K562 (cell line): ENCODE measurements at regions not wholly inside any gene's neighbourhood (a gene's known extent, or its start where the extent isn't known, plus 50 kb on each side); places are given as distances from the start of the nearest gene placed in this dataset.
"Not testable (repeated sequence)": the region's sequence is repeated elsewhere in the genome, so short reads cannot be mapped to it uniquely, and the experiment has no call there.

Source experiments
- ATAC-seq: fragments of 200-7000 bp; cut with Tn5 transposase; 3 replicates; pipeline ENCODE4 v1.9.1; 2020; ENCODE audit warnings: moderate library complexity
- BruUV-seq: library from RNA; stranded (reverse); fragments of 400-500 nt; replicated peaks from 2 replicates; lab custom pipeline; 2021; lab: Mats Ljungman, UMichigan
- CTCF ChIA-PET: fragments of 300-600 bp; formaldehyde crosslinking; extraction: SDS; loops from one replicate; lab custom pipeline; 2021; ENCODE audit warnings: low intra/inter-chr PET ratio; lab: Yijun Ruan, JAX
- POLR2A ChIA-PET: fragments of 300-600, 350-650 bp; sonication (Branson Sonifier 250); formaldehyde crosslinking; extraction: SDS; loops from one replicate; lab custom pipeline; 2021; ENCODE audit warnings: antibody characterized with exemption, inconsistent platforms; lab: Yijun Ruan, JAX
- DNase-seq, 4 experiments: peaks; one replicate each; pipeline versions ENCODE4 v3.0.0 to v3.0.0-alpha.2; 2011 to 2018; ENCODE audit warnings: low spot score in 3 of 4, mixed read lengths in 3 of 4; ENCODE audit errors: extremely low read depth in 1 of 4
- FAIRE-seq: peaks from 2 replicates; lab custom pipeline; 2011; peaks lifted over from hg19 to GRCh38; lab: Jason Lieb, UNC
- H2AFZ ChIP-seq: 2 replicates; pipeline ENCODE4 v1.6.0; 2011; ENCODE audit warnings: low read depth, low read length, control low read depth, inconsistent platforms
- H3K27ac ChIP-seq: fragments of 200-600 bp; 3 replicates; pipeline ENCODE4 v1.8.0; 2011; ENCODE audit warnings: low read depth, mild to moderate bottlenecking, control low read depth, inconsistent platforms, low read length, moderate library complexity, mixed read lengths; ENCODE audit errors: extremely low read depth
- H3K27me3 ChIP-seq, 2 experiments: fragments of 300-600 bp in 1 of 2; 2 replicates in 1 of 2; 3 replicates in 1 of 2; pipeline versions ENCODE4 v1.6.0 to v1.8.0; 2011; ENCODE audit warnings: inconsistent platforms in 2 of 2, low read length in 2 of 2, mild to moderate bottlenecking in 1 of 2, mixed read lengths in 1 of 2, moderate library complexity in 1 of 2; ENCODE audit not compliant: control insufficient read depth in 2 of 2, insufficient read depth in 2 of 2
- H3K36me3 ChIP-seq: fragments of 300-600 bp; 3 replicates; pipeline ENCODE4 v1.8.0; 2011; ENCODE audit warnings: mild to moderate bottlenecking, low read length, inconsistent platforms; ENCODE audit not compliant: control insufficient read depth, insufficient read depth
- H3K4me1 ChIP-seq, 2 experiments: fragments of 200-600 bp in 1 of 2; replicated peaks in 1 of 2; 2 replicates in 1 of 2; 3 replicates in 1 of 2; pipeline versions ENCODE4 v1.5.1 to v1.8.0; 2011; ENCODE audit warnings: inconsistent platforms in 2 of 2, low read length in 2 of 2, mild to moderate bottlenecking in 1 of 2, mixed read lengths in 1 of 2, moderate library complexity in 1 of 2; ENCODE audit not compliant: control insufficient read depth in 2 of 2, insufficient read depth in 2 of 2
- H3K4me2 ChIP-seq: 2 replicates; pipeline ENCODE4 v1.6.1; 2011; ENCODE audit warnings: low read length, control low read depth, inconsistent platforms, mixed read lengths; ENCODE audit not compliant: insufficient read depth
- H3K4me3 ChIP-seq: fragments of 200-600 bp; sonication (generic), shearing (Covaris generic); 2 replicates; pipeline ENCODE4 v1.5.1; 2016; ENCODE audit warnings: control low read depth, inconsistent platforms
- H3K79me2 ChIP-seq: fragments of 200-600 bp; 3 replicates; pipeline ENCODE4 v1.8.0; 2011; ENCODE audit warnings: low read length, inconsistent platforms; ENCODE audit not compliant: control insufficient read depth, insufficient read depth
- H3K9ac ChIP-seq, 2 experiments: 2 replicates each; pipeline versions ENCODE4 v1.6.0 to v1.6.1; 2011; ENCODE audit warnings: low read depth in 2 of 2, low read length in 2 of 2, control low read depth in 1 of 2, inconsistent platforms in 1 of 2, mild to moderate bottlenecking in 1 of 2, mixed read lengths in 1 of 2; ENCODE audit not compliant: insufficient read depth in 1 of 2
- H3K9me1 ChIP-seq: one replicate; pipeline ENCODE4 v1.6.0; 2011; ENCODE audit warnings: inconsistent platforms, mild to moderate bottlenecking, low read length, moderate library complexity; ENCODE audit not compliant: control insufficient read depth, insufficient read depth
- H3K9me3 ChIP-seq: replicated peaks from 2 replicates; pipeline ENCODE4 v1.5.1; 2011; ENCODE audit warnings: low read depth, low read length, inconsistent platforms; ENCODE audit not compliant: control insufficient read depth, insufficient read depth
- H4K20me1 ChIP-seq: replicated peaks from 2 replicates; pipeline ENCODE4 v1.6.1; 2011; ENCODE audit warnings: low read length, inconsistent platforms, mixed read lengths; ENCODE audit not compliant: control insufficient read depth, insufficient read depth
- WGBS: fragments of 100-300 bp; shearing (Covaris generic); methylation state at CpG from one replicate; pipeline ENCODE4 v1.1.6; 2016; ENCODE audit warnings: low coverage, mixed read lengths; ENCODE audit not compliant: insufficient coverage; ENCODE audit errors: missing lambda C conversion rate; 5-methylcytosine and 5-hydroxymethylcytosine counted together
- in situ Hi-C: fragments of 300-500 bp; cut with MboI; formaldehyde crosslinking; loops from 4 replicates; pipeline ENCODE4 v1.15.0; 2018; ENCODE audit warnings: inconsistent platforms, mixed read lengths
- intact Hi-C: fragments of 100-400 bp; cut with micrococcal nuclease; formaldehyde crosslinking; loops from 2 replicates; pipeline ENCODE4 v1.14.2; 2022
- TF ChIP-seq, protein P1 (sequence below), 3 experiments: fragments of 200-800 bp in 1 of 3; fragments of 250-450 bp in 1 of 3; fragments of 450-650 bp in 1 of 3; sonication (Bioruptor Pico) in 1 of 3; sonication (Bioruptor generic) in 1 of 3; formaldehyde crosslinking in 1 of 3; IDR thresholded peaks; 2 replicates each; pipeline versions ENCODE4 v1.6.1 to v1.8.0; 2016 to 2022; ENCODE audit warnings: mild to moderate bottlenecking in 2 of 3, missing genetic modification characterization in 2 of 3, missing compliant biosample characterization in 1 of 3, moderate library complexity in 1 of 3
- TF ChIP-seq, protein P2 (sequence below): sonication (generic); formaldehyde crosslinking; IDR thresholded peaks from 2 replicates; pipeline ENCODE4 v1.9.0; 2022; ENCODE audit warnings: mild to moderate bottlenecking, missing genetic modification reagents

DNA sequence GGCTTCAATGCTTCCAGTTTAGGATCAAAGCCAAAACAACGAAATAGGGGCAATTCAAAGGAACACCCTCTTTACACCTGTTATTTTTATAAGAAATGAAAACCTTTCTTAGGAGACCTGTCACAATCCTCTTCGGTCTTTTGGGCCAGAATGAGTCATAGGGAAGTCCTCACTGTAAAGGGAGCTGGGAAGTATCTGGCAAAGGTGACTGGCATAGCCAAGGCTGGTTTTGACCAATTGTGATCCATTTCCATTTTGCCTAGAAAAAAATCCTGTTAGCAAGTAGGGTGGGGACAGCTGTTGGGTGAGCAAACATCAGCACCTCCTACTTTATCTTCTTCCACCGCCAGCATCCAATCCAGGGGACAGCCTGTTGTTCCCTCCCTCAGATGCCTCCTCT, 343.2 kb upstream of the SULF2 start:
- Histone ChIP-seq H2AFZ (no peak overlapping the region), H3K9me3 (no peaks in the 10 kb centered on the region), H3K4me1 (no peaks in the 10 kb centered on the region; a peak in 1 of 5 replicates), H3K9ac (no peak overlapping the region), H4K20me1 (no peaks in the 10 kb centered on the region), H3K27ac (no peak overlapping the region), H3K79me2 (no peaks in the 10 kb centered on the region), H3K36me3 (no peaks in the 10 kb centered on the region), H3K4me3 (no peak overlapping the region), H3K27me3 (peaks cover 0 to 26% of the 10 kb centered on the region in 2 experiments; a peak in 2 of 5 replicates), H3K4me2 (no peak overlapping the region), H3K9me1 (no peaks in the 10 kb centered on the region)
- no peak for ATAC-seq
- intact Hi-C loops: no loop called here
- POLR2A ChIA-PET: no interaction called here
- CTCF ChIA-PET: no interaction called here
- no TSS peak for BruUV-seq
- TF ChIP-seq, protein P1, sequence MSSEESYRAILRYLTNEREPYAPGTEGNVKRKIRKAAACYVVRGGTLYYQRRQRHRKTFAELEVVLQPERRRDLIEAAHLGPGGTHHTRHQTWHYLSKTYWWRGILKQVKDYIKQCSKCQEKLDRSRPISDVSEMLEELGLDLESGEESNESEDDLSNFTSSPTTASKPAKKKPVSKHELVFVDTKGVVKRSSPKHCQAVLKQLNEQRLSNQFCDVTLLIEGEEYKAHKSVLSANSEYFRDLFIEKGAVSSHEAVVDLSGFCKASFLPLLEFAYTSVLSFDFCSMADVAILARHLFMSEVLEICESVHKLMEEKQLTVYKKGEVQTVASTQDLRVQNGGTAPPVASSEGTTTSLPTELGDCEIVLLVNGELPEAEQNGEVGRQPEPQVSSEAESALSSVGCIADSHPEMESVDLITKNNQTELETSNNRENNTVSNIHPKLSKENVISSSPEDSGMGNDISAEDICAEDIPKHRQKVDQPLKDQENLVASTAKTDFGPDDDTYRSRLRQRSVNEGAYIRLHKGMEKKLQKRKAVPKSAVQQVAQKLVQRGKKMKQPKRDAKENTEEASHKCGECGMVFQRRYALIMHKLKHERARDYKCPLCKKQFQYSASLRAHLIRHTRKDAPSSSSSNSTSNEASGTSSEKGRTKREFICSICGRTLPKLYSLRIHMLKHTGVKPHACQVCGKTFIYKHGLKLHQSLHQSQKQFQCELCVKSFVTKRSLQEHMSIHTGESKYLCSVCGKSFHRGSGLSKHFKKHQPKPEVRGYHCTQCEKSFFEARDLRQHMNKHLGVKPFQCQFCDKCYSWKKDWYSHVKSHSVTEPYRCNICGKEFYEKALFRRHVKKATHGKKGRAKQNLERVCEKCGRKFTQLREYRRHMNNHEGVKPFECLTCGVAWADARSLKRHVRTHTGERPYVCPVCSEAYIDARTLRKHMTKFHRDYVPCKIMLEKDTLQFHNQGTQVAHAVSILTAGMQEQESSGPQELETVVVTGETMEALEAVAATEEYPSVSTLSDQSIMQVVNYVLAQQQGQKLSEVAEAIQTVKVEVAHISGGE (CRISPR knock-in tag; IDR thresholded peaks at IDR 0.05): 0 out of 6 replicates have a peak, but pooled peaks of 1 of the 3 experiments have one; percentile 20
- TF ChIP-seq, protein P2, sequence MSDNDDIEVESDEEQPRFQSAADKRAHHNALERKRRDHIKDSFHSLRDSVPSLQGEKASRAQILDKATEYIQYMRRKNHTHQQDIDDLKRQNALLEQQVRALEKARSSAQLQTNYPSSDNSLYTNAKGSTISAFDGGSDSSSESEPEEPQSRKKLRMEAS (CRISPR knock-in tag): no peak
- 7% methylated on average over 3 of the region's 3 CpGs for WGBS
- FAIRE-seq: no peak
- no peak for DNase-seq
- in situ Hi-C loops: no loop called here

DNA sequence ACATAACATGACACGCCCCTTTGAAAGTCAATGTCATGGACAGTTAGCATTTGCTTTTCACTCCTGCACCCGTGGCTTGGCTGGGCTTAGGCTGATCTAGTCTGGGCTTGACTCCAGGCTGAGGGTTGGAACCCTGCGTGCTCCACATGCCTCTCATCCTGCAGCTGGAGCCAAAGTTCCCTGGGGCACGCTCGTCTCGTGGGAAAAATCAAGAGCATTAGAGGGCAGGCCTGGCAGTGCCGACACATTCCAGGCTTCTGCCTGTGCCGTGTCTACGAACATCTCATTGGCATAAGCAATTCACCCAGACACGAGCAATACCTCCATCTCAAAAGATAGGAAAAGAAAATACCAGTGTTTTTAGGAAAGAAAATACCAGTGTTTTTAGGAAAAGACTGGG, 342.7 kb upstream of the SULF2 start:
- CTCF ChIA-PET, H2AFZ ChIP-seq, H3K79me2 ChIP-seq, H3K9me1 ChIP-seq, BruUV-seq, ATAC-seq, in situ Hi-C loops, POLR2A ChIA-PET, H3K36me3 ChIP-seq, H3K4me1 ChIP-seq, DNase-seq, intact Hi-C loops, FAIRE-seq, H3K4me3 ChIP-seq, H3K4me2 ChIP-seq, H3K9ac ChIP-seq, H3K27ac ChIP-seq, H4K20me1 ChIP-seq, H3K9me3 ChIP-seq: not testable (repeated sequence)
- WGBS: 14% methylated on average over 8 of the region's 10 CpGs
- H3K27me3 ChIP-seq: peaks cover 0 to 31% of the 10 kb centered on the region in 2 experiments; a peak in 2 of 5 replicates
